ENCODE measurements at regions not wholly inside any gene's neighbourhood (a gene's known extent, or its start where the extent isn't known, plus 50 kb on each side); places are given as distances from the start of the nearest gene placed in this dataset.

DNA sequence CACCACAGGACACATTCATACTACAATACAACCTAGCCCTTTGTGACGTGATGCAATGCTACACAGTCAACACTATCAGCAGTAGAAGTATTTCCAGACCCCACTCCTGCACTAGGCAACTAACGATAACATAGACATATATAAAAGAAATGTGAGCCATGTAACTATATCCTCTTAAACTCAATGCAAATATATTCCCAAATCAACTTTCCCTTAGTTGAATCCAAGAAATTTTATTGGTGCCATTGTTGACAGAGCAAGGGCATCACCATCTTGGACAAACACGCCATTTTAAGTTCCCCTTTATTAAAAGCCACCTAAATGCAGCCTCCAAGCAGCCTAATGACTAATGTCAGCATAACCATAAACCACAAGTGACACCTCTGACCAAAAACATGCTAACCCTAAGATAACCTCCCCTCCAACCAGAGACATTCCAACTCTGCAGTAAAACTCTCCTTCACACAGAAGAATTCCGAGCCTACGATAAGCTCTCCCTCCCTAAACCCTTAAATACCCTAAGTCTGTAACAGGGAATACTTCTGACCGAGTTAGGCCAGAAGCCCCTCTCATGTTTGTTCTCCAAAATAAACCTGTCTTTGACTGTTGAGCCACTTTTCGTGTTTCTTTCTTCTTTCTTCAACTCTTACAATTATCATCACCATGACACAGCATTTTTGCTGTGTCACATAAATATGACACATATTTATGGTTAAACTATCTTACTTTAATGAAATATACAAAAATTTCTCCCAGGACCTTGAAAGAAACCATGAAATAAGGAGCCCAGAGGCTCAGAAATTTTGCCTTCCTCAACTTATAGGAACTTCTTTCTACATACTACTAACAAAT lies 1497.8 kb downstream of the EFNA5 start:
- TF ChIP-seq EZH2 (IDR thresholded peaks at IDR 0.05; ENCODE audit: borderline replicate concordance, low read depth, low read length, poor library complexity, severe bottlenecking) = no peak
- TF ChIP-seq, protein P1, sequence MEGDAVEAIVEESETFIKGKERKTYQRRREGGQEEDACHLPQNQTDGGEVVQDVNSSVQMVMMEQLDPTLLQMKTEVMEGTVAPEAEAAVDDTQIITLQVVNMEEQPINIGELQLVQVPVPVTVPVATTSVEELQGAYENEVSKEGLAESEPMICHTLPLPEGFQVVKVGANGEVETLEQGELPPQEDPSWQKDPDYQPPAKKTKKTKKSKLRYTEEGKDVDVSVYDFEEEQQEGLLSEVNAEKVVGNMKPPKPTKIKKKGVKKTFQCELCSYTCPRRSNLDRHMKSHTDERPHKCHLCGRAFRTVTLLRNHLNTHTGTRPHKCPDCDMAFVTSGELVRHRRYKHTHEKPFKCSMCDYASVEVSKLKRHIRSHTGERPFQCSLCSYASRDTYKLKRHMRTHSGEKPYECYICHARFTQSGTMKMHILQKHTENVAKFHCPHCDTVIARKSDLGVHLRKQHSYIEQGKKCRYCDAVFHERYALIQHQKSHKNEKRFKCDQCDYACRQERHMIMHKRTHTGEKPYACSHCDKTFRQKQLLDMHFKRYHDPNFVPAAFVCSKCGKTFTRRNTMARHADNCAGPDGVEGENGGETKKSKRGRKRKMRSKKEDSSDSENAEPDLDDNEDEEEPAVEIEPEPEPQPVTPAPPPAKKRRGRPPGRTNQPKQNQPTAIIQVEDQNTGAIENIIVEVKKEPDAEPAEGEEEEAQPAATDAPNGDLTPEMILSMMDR (conservative IDR thresholded peaks at IDR 0.05; ENCODE audit: low read depth, low read length) = no peak

Measured in A673 (cell line).